Caco-2 (cell line): ENCODE measurements at regions not wholly inside any gene's neighbourhood (a gene's known extent, or its start where the extent isn't known, plus 50 kb on each side); places are given as distances from the start of the nearest gene placed in this dataset.

Experiments used
- BruUV-seq: library from RNA; stranded (reverse); fragments of 400-500 nt; replicated peaks from 2 replicates; lab custom pipeline; 2021; lab: Mats Ljungman, UMichigan
- CTCF ChIA-PET: fragments of 300-600 bp; sonication (Branson Sonifier 250); formaldehyde crosslinking; loops from one replicate; lab custom pipeline; 2022; ENCODE audit warnings: antibody characterized with exemption; lab: Charles Lee
- POLR2A ChIA-PET: fragments of 300-600 bp; sonication (Branson Sonifier 250); formaldehyde crosslinking; loops from one replicate; lab custom pipeline; 2022; ENCODE audit warnings: antibody characterized with exemption; lab: Charles Lee
- DNase-seq, 2 experiments: peaks; one replicate each; pipeline versions ENCODE4 v3.0.0 to v3.0.0-alpha.2; 2020 to 2022
- H3K27me3 ChIP-seq: replicated peaks from 2 replicates; pipeline ENCODE4 v1.6.0; 2011; ENCODE audit warnings: low read length; ENCODE audit not compliant: control insufficient read depth, insufficient read depth
- H3K36me3 ChIP-seq: 2 replicates; pipeline ENCODE4 v1.5.1; 2011; ENCODE audit warnings: low read length; ENCODE audit not compliant: control insufficient read depth, insufficient read depth
- H3K4me1 ChIP-seq: fragments of 250-450 bp; sonication (Bioruptor Pico); 2 replicates; pipeline ENCODE4 v1.5.1; 2020; ENCODE audit warnings: mild to moderate bottlenecking
- H3K4me3 ChIP-seq: 2 replicates; pipeline ENCODE4 v1.5.1; 2011; ENCODE audit warnings: low read depth, mild to moderate bottlenecking, control low read depth, low read length
- H3K9me3 ChIP-seq: fragments of 250-450 bp; sonication (Bioruptor Pico); 2 replicates; pipeline ENCODE4 v1.5.1; 2020; ENCODE audit warnings: mild to moderate bottlenecking, moderate library complexity
- H3K27ac Mint-ChIP-seq: one replicate; pipeline ENCODE4 v1.8.0; 2022; ENCODE audit warnings: mixed read lengths; ENCODE audit not compliant: unreplicated experiment
- H3K27me3 Mint-ChIP-seq: one replicate; pipeline ENCODE4 v1.8.0; 2022; ENCODE audit warnings: mixed read lengths; ENCODE audit not compliant: insufficient read depth, unreplicated experiment
- H3K36me3 Mint-ChIP-seq: one replicate; pipeline ENCODE4 v1.8.0; 2022; ENCODE audit warnings: mild to moderate bottlenecking, mixed read lengths; ENCODE audit not compliant: insufficient read depth, unreplicated experiment
- H3K4me1 Mint-ChIP-seq: one replicate; pipeline ENCODE4 v1.8.0; 2022; ENCODE audit warnings: low read depth, mixed read lengths; ENCODE audit not compliant: unreplicated experiment
- H3K4me3 Mint-ChIP-seq: one replicate; pipeline ENCODE4 v1.8.0; 2022; ENCODE audit warnings: mild to moderate bottlenecking, moderate library complexity, mixed read lengths; ENCODE audit not compliant: unreplicated experiment
- H3K9me3 Mint-ChIP-seq: one replicate; pipeline ENCODE4 v1.8.0; 2022; ENCODE audit warnings: mixed read lengths; ENCODE audit not compliant: unreplicated experiment
- CTCF ChIP-seq, 2 experiments: fragments of 200-600 bp in 1 of 2; IDR thresholded peaks; 1 replicate in 1 of 2; 2 replicates in 1 of 2; pipeline versions ENCODE4 v1.5.1 to v1.8.0; 2011 to 2022; ENCODE audit warnings: antibody characterized with exemption in 1 of 2, control low read depth in 1 of 2, inconsistent platforms in 1 of 2, low read depth in 1 of 2, low read length in 1 of 2, mild to moderate bottlenecking in 1 of 2, moderate library complexity in 1 of 2; ENCODE audit not compliant: insufficient read depth in 1 of 2, severe bottlenecking in 1 of 2, unreplicated experiment in 1 of 2
- intact Hi-C: fragments of 100-400 bp; cut with micrococcal nuclease; formaldehyde crosslinking; loops from one replicate; pipeline ENCODE4 v1.10.0; 2022; ENCODE audit not compliant: unreplicated experiment

GRCh38 chr5:119694284-119694683 is 64.9 kb downstream of the FAM170A start:
- Mint-ChIP-seq H3K9me3 (peaks cover 12% of the 10 kb centered on the region), H3K27me3 (peaks cover 4% of the 10 kb centered on the region), H3K4me1 (no peaks in the 10 kb centered on the region), H3K27ac (no peak overlapping the region), H3K36me3 (no peaks in the 10 kb centered on the region), H3K4me3 (no peak overlapping the region)
- H3K36me3 ChIP-seq, result no peaks in the 10 kb centered on the region
- CTCF ChIA-PET, result no interaction called here
- POLR2A ChIA-PET, result no interaction called here
- H3K9me3 ChIP-seq, result 0 out of 2 replicates have a peak, but pooled peaks cover 7% of the 10 kb centered on the region
- intact Hi-C loops, result no loop called here
- no peak for DNase-seq
- no peak overlapping the region for H3K4me3 ChIP-seq
- BruUV-seq, result no TSS peak
- no peak for TF ChIP-seq CTCF (IDR thresholded peaks at IDR 0.05; ENCODE audit: insufficient read depth in 1 of 2, low read depth in 1 of 2, low read length in 1 of 2, severe bottlenecking in 1 of 2, unreplicated experiment in 1 of 2)
- no peaks in the 10 kb centered on the region for H3K27me3 ChIP-seq
- no peaks in the 10 kb centered on the region for H3K4me1 ChIP-seq

GRCh38 chr5:119706049-119706448 is 76.7 kb downstream of the FAM170A start:
- ChIA-PET POLR2A (no interaction called here), CTCF (no interaction called here)
- DNase-seq, result no peak
- no peaks in the 10 kb centered on the region; the same call in 1 of the 2 replicates for H3K27me3 ChIP-seq
- Mint-ChIP-seq H3K36me3 (no peaks in the 10 kb centered on the region), H3K27ac (no peak overlapping the region), H3K4me3 (no peak overlapping the region), H3K4me1 (no peaks in the 10 kb centered on the region), H3K9me3 (no peaks in the 10 kb centered on the region), H3K27me3 (peaks cover 3% of the 10 kb centered on the region)
- intact Hi-C loops, result no loop called here
- H3K9me3 ChIP-seq, result no peaks in the 10 kb centered on the region
- no peak for TF ChIP-seq CTCF (IDR thresholded peaks at IDR 0.05; ENCODE audit: insufficient read depth in 1 of 2, low read depth in 1 of 2, low read length in 1 of 2, severe bottlenecking in 1 of 2, unreplicated experiment in 1 of 2)
- no peaks in the 10 kb centered on the region for H3K36me3 ChIP-seq
- BruUV-seq, result no TSS peak
- H3K4me3 ChIP-seq, result no peak overlapping the region
- no peaks in the 10 kb centered on the region for H3K4me1 ChIP-seq

- Histone ChIP-seq H3K4me3 (no peak overlapping the region), H3K27me3 (no peaks in the 10 kb centered on the region; the same call in 1 of the 2 replicates), H3K9me3 (no peaks in the 10 kb centered on the region), H3K4me1 (no peaks in the 10 kb centered on the region), H3K36me3 (no peaks in the 10 kb centered on the region)
- no peak for TF ChIP-seq CTCF (IDR thresholded peaks at IDR 0.05; ENCODE audit: insufficient read depth in 1 of 2, low read depth in 1 of 2, low read length in 1 of 2, severe bottlenecking in 1 of 2, unreplicated experiment in 1 of 2)
- intact Hi-C loops, result no loop called here
- ChIA-PET CTCF (no interaction called here), POLR2A (no interaction called here)
- Mint-ChIP-seq H3K9me3 (no peaks in the 10 kb centered on the region), H3K36me3 (no peaks in the 10 kb centered on the region), H3K4me3 (no peak overlapping the region), H3K4me1 (no peaks in the 10 kb centered on the region), H3K27me3 (no peaks in the 10 kb centered on the region), H3K27ac (no peak overlapping the region)
- no TSS peak for BruUV-seq
- no peak for DNase-seq
Observed at GRCh38 chr5:119708076-119708790, 78.9 kb downstream of the FAM170A start.
